Neuron (in vitro differentiated cells): ENCODE measurements at regions not wholly inside any gene's neighbourhood (a gene's known extent, or its start where the extent isn't known, plus 50 kb on each side); places are given as distances from the start of the nearest gene placed in this dataset.

Experiments
- H2AFZ ChIP-seq: one replicate; pipeline ENCODE4 v1.6.1; 2013; ENCODE audit warnings: low read depth, mild to moderate bottlenecking, inconsistent platforms, low read length, moderate library complexity
- H3K27me3 ChIP-seq: one replicate; pipeline ENCODE4 v1.6.1; 2013; ENCODE audit warnings: low read length; ENCODE audit not compliant: insufficient read depth
- H3K36me3 ChIP-seq: one replicate; pipeline ENCODE4 v1.6.1; 2013; ENCODE audit warnings: low read length; ENCODE audit not compliant: insufficient read depth
- H3K4me1 ChIP-seq: one replicate; pipeline ENCODE4 v1.6.1; 2013; ENCODE audit warnings: low read length; ENCODE audit not compliant: insufficient read depth
- H3K4me3 ChIP-seq: 2 replicates; pipeline ENCODE4 v1.5.1; 2013; ENCODE audit warnings: mild to moderate bottlenecking, low read length, moderate library complexity
- H3K9me3 ChIP-seq: one replicate; pipeline ENCODE4 v1.6.1; 2013; ENCODE audit warnings: low read length

DNA sequence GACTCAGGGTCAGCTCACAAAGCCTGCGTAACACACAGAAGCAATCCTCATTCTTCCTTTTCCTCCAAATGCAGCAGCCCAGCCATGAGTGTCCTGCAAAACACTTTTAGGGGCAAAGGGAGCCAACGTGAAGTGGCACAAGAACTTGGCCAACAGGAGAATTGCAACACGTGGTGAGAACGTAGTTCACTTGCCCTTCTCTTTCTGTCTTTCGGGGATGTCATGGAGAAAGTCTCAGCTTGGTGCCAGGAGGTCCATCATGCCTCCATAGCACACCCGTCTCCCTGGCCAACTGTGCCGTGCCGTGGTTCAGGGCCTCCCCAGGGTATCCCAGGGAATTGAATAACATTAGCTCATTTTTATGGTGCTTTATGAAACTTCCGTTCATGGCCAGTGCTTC lies 98.5 kb upstream of the ANO1 start:
- H3K9me3 ChIP-seq, result no peaks in the 10 kb centered on the region
- peaks cover 30% of the 10 kb centered on the region for H3K27me3 ChIP-seq
- H3K4me1 ChIP-seq, result no peaks in the 10 kb centered on the region
- no peaks in the 10 kb centered on the region for H3K36me3 ChIP-seq
- no peak overlapping the region for H3K4me3 ChIP-seq
- H2AFZ ChIP-seq, result no peak overlapping the region

DNA sequence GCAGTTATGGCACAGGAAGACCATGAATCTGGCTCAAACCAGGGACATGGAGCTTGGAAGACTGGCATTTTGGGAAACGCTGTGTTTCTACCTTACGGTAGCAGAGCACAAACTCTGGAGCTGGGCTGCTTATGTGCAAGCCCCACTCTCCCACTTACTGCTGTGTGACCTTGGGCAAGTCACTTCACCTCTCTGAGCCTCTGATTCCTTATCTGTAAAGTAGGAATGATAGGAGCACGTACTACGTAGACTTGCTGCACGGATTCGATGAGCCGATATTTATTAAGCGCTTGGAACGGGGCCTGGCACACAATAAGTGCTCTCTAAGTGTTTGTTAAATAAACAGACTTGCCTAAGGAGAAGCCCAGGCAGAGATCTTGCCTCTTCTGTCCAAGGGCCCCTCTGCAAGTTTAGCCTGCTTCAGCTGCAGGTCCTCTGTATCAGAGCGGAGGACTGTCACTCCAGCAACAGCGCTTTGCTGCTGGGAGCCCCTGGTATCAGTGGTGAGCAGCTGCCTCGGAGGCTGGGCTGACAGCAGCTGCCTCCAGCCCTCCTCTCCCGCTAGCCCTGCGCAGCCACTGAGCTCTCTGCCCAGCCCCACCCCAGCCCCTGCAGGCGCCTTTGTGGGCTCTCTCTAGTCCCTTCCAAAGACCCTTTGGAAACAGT lies 96.9 kb upstream of the ANO1 start:
- no peak overlapping the region for H3K4me3 ChIP-seq
- no peaks in the 10 kb centered on the region for H3K36me3 ChIP-seq
- peaks cover 45% of the 10 kb centered on the region for H3K27me3 ChIP-seq
- no peak overlapping the region for H2AFZ ChIP-seq
- H3K9me3 ChIP-seq, result no peaks in the 10 kb centered on the region
- H3K4me1 ChIP-seq, result no peaks in the 10 kb centered on the region

DNA sequence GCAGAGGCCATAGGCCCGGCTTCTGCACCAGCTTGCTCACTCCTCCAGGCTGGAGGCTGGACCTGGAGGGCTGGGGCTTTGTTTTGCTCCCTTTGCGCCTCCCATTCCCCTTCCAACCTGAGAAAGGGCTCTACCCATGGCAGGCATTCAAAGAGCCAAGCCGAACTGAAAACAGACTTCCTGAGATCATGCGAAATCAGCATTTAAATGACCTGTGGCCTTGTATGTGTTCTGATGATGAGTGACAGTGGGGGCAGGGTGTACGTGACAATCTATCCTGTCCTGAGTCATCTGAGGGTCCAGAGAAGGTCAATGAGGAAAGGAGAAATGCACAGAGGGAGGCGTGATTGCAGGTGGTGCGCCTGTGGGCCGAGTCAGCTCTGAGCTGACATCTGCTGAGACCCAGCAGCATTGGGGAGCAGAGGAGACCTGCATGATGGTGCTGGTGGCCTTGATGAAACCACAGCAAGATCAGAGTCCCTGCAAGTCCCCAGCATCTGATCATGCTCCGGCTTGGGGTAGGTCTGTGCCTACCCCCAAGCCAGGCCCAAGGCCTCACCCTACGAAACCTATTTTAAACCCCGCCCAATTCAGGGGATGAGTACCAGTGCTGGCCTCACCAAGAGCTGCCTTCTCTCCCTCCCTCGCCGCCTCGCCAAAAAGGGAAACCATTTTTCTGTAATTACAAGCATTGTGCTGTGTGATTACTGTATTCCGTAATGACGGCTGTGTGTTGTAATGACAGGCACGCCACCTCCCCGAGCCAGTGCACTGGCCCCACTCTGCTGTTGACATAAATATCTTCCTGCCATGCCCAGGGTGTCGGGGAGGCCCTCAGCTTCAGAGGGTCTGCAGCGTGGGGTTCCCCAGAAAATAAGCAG lies 95.2 kb upstream of the ANO1 start:
- no peaks in the 10 kb centered on the region for H3K9me3 ChIP-seq
- H3K4me3 ChIP-seq, result no peak overlapping the region
- no peak overlapping the region for H2AFZ ChIP-seq
- H3K4me1 ChIP-seq, result no peaks in the 10 kb centered on the region
- H3K27me3 ChIP-seq, result peaks cover 62% of the 10 kb centered on the region
- H3K36me3 ChIP-seq, result no peaks in the 10 kb centered on the region

DNA sequence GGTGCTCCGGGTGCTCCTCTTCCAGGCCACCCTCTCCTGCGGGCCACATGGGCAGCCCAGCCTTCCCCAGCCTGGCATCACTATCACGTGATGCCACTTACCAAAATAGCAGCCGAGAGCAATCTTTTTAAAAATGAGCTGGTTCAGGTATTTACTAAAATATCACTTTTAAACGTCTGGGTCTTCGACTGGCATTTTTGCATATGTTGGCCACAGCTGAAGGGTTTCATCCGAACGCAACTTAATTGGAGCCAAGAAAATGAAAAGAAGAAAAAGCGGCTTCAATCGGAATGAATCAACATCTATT lies 94.6 kb upstream of the ANO1 start:
- Histone ChIP-seq H3K9me3 (no peaks in the 10 kb centered on the region), H3K27me3 (peaks cover 68% of the 10 kb centered on the region), H3K36me3 (no peaks in the 10 kb centered on the region), H3K4me3 (no peak overlapping the region), H3K4me1 (no peaks in the 10 kb centered on the region), H2AFZ (no peak overlapping the region)

DNA sequence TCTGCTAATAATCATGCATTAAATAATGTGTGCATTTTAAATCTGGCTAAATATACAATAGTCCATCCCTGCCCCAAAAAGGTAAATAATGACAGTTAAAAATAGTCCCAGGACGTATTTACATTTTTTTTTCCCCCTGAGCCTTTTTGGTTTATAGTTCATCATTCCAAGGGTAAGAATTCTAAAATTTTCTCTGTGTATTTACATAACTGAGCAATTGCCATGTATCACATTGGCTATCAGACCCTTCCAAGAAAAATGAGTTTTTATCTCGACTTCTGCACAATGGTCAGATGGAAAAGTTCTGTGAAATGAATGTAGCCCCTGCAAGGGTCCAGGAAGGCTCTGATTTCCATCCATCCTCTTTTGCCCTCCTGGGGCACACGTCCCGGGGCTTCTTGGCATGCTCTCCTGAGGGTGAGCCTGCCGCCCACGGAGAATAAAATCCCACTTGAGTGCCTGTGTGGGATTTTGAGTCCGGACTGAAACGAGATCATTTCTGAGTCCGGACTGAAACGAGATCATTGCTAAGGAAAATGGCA lies 94.1 kb upstream of the ANO1 start:
- peaks cover 71% of the 10 kb centered on the region for H3K27me3 ChIP-seq
- H3K4me3 ChIP-seq, result no peak overlapping the region

DNA sequence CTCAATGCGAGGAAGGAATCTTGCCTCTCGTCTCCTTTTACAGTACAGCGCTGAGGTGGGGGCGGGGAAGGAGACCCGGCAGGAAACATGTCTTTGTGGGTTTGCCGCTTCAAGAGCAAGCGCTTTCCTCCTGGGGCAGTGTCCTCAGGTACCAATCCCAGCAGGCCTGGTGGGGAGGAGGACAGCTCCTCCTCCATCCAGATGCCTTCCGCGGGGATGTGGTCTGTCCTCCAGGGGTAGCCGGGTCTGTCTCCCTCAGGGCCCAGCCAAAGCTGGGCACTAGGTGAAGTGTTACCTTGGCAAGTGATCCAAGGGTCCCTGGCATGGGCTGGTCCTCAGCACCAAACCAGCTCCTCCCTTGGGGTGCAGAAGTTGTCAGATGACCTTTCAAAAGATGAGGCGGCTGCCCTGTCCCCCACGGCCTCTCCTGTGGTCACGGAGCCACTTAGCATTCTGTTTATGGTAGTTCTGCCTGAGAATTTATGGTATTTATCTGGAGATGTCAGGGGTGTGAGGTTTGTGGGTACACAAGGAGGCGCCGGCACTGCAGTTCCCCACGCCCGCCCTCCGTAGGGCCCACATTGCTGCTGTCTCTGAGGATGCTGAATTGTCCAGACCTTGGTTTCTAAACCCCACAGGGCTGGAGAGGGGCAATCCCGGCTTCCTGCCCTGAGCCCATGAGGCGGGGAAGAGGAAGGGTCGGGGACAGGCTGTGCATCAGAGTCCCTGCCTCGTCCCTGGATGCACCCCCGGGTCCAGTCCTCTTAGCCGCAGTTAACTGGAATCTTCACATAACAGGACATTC lies 93.5 kb upstream of the ANO1 start:
- no peaks in the 10 kb centered on the region for H3K36me3 ChIP-seq
- peaks cover 78% of the 10 kb centered on the region for H3K27me3 ChIP-seq
- no peak overlapping the region for H3K4me3 ChIP-seq
- no peaks in the 10 kb centered on the region for H3K4me1 ChIP-seq
- H2AFZ ChIP-seq, result no peak overlapping the region
- H3K9me3 ChIP-seq, result no peaks in the 10 kb centered on the region

More for the DNA sequence above, 94.1 kb upstream of the ANO1 start:
- Histone ChIP-seq H3K36me3 (no peaks in the 10 kb centered on the region), H3K4me1 (no peaks in the 10 kb centered on the region), H2AFZ (no peak overlapping the region), H3K9me3 (no peaks in the 10 kb centered on the region)

DNA sequence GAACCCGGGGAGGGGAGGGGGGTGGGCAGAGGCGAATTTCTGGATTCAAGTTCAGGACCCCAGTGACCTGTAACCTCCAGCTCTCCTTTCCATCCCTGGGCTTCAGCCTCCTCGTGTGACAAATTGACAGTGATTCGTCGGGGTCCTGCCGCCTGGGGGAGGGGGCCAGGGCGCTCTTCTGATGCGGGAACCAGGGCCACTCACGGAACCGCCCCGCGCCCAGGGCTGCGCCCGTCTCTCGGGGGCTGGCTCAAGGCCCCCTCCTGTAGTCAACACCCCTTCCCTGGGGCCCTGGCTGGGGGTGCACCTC lies 92.8 kb upstream of the ANO1 start:
- H3K36me3 ChIP-seq, result no peaks in the 10 kb centered on the region
- H3K27me3 ChIP-seq, result peaks cover 78% of the 10 kb centered on the region
- H3K9me3 ChIP-seq, result no peaks in the 10 kb centered on the region
- H3K4me1 ChIP-seq, result no peaks in the 10 kb centered on the region
- no peak overlapping the region for H2AFZ ChIP-seq
- H3K4me3 ChIP-seq, result no peak overlapping the region

DNA sequence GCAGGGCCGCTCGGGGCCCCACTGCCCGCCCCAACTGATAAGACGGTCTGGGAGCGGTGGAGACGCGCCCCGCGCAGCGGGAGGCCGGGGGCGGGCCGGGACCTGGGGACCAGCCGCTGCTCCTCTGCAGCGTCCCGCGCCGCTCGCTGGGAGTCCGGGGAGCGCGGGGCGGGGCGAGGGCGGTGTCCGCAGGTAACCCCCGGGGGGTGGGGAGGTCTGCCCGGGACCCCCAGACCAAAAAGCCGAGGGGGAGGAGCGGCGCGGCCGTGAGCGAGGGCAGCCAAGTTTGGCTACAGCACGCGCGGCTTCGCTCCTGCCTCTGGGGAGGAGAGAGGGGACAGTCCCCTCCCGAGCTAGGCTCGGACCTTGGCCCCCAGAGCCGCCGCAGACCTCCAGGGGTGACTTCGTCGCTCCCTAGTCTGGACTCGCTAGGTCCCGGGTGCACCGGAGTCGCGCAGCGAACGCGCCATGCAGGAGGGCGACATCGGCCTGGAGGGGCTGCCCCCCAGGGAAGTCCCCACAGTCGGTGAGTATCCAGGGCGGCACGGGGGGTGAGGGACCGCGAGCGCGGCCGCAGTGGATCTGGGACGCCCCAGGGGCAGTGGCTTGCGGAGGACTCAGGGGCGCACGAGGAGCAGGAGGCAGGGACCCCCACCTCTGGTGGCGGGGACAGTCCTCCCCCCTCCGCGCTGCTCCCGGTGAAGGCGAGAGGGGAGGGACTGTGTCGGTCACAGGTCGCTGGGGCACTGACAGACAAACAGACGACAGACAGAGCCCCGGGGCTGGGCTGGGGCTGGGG lies 92.3 kb upstream of the ANO1 start:
- H3K36me3 ChIP-seq, result no peaks in the 10 kb centered on the region
- no peaks in the 10 kb centered on the region for H3K4me1 ChIP-seq
- H3K27me3 ChIP-seq, result peaks cover 78% of the 10 kb centered on the region
- no peaks in the 10 kb centered on the region for H3K9me3 ChIP-seq
- H3K4me3 ChIP-seq, result no peak overlapping the region
- H2AFZ ChIP-seq, result no peak overlapping the region

DNA sequence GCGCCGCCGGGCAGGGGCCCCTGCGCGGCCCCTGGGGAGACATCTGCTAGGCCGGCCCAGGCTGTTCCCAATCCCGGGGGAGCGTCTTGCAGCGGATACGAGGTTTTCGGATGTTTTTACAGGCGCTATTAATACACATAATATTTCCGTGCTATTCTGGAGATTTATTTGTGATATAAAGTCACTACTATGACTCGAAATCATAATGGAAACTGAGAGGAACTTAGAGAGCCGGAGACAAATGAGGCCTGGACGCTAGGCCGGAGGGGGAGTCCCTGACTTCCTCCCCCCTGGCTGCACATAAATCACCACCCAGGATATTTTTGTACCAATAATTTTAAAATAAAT lies 91.7 kb upstream of the ANO1 start:
- no peak overlapping the region for H2AFZ ChIP-seq
- no peaks in the 10 kb centered on the region for H3K4me1 ChIP-seq
- H3K27me3 ChIP-seq, result peaks cover 78% of the 10 kb centered on the region
- no peak overlapping the region for H3K4me3 ChIP-seq
- no peaks in the 10 kb centered on the region for H3K36me3 ChIP-seq
- H3K9me3 ChIP-seq, result no peaks in the 10 kb centered on the region

DNA sequence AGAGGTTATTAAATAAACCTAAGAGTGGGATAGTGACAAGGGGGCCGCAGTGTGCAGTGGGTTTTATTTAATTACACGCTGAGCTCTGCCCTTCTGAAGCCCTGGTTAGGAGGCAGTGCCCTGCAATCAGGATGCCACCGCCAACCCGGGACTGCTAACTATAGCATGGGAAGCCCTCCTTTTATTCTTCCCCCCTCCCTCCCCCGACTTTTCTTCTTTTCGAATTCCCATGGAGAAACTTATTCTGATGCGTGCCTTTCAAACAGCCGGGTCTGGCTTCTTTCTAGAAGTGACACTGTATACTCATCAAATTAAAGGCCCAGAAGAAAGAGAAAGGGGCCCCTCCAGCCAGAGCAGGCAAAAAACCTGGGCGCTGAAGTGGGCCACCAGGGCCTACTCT lies 91.3 kb upstream of the ANO1 start:
- Histone ChIP-seq H3K36me3 (no peaks in the 10 kb centered on the region), H3K4me1 (no peaks in the 10 kb centered on the region), H3K9me3 (no peaks in the 10 kb centered on the region), H3K4me3 (no peak overlapping the region), H2AFZ (no peak overlapping the region), H3K27me3 (peaks cover 76% of the 10 kb centered on the region)

DNA sequence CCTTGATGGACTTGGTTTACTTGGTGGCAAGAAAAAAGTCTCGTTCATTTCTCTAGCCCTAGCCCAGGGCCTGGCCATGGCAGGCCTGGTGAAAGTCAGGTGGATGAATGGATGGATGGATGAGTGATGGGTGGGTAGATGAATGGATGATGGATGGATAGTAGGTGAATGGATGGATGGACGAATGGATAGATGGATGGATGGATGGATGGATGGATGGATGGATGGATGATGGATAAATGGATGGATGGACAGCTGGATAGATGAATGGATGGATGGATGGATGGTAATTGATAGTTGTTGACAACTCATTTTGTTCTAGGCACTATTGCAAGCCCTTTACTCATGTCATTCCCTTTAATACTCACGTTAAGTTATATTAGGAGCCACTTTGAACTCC lies 86.1 kb upstream of the ANO1 start:
- Histone ChIP-seq H3K9me3 (no peaks in the 10 kb centered on the region), H3K4me3 (no peak overlapping the region), H3K36me3 (no peaks in the 10 kb centered on the region), H3K4me1 (no peaks in the 10 kb centered on the region), H2AFZ (no peak overlapping the region), H3K27me3 (peaks cover 25% of the 10 kb centered on the region)

DNA sequence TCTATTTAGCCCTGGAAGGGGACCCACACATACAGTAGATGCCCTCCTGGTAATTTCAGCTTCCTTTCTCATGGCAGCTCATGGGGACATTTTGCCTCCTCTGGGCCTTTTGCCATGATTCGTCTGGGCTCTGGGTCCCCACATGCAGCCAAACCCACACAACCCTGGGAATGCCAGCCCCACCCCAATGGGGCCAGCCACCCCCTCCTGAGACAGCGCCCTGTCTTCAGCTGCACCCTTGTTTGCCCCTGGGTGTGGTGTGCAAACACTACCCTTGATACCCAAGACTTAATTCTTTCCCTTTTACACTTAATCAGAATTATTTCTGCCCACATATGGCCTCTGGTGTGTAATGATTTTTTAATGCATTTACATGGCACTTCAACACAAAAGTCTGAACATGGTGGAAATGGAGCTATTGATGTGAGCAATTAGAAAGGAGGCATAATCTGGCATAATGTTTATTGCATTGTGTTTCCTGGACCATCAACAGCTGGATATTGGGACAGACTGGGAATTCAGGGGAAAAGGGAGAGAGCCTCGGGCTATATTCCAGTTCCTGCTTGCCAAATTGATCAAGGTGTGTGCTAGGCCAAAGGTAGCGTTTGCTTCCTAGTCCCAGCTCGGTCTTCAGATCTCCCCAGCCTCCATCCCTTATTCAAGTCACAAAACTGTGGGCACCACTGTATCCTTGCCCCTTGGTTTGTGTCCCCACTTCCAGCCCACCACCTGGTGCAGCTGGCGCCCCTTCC lies 85.0 kb upstream of the ANO1 start:
- H3K4me3 ChIP-seq, result no peak overlapping the region
- no peaks in the 10 kb centered on the region for H3K9me3 ChIP-seq
- H3K27me3 ChIP-seq, result peaks cover 15% of the 10 kb centered on the region

More for the DNA sequence above, 85.0 kb upstream of the ANO1 start:
- Histone ChIP-seq H3K4me1 (no peaks in the 10 kb centered on the region), H3K36me3 (no peaks in the 10 kb centered on the region), H2AFZ (no peak overlapping the region)
